SKM-1 treated with dmso at 0.1 percent for 144 hours (cell line): ENCODE measurements at regions not wholly inside any gene's neighbourhood (a gene's known extent, or its start where the extent isn't known, plus 50 kb on each side); places are given as distances from the start of the nearest gene placed in this dataset.

Source experiments
- DNase-seq: peaks from one replicate; lab custom pipeline; 2025; ENCODE audit not compliant: unreplicated experiment; lab: John Stamatoyannopoulos, UW

DNA sequence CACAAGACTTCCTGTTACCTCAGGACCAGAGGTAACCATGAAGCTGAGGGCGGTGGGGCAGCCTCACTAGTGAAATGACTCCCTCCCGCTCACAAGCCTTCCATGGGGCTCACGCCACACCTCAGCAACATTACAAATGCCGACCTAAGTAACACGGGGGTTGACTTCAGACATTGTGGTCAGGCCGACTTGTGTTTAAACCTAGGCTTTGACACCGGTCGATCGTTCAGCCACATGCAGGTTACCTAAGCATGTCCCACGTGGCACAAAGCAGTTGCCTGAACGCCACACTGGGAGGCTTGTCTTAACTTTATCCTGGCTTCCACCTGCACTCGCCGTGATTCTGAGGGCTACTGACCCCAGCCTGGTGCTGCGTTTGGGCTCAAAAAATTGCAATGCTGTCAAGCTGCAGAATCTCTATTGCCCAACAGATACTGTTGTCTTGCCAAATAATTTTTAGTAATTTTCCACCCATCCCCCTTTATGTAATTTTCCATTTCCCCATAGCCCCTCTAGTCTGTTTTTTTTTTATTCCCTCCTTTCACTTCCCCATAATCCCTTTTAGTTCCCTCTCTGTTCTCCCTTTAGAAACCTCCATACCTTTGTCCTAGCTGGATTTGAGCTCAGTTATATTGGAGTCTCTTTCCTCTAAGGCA is 158.6 kb upstream of the RGMA start:
- DNase-seq: peak; percentile 65

GRCh38 chr15:93246266-93247242 is 157.5 kb upstream of the RGMA start:
- DNase-seq: no peak

- no peak for DNase-seq
These were observed 156.6 kb upstream of the RGMA start for GRCh38 chr15:93245661-93246042.

DNA sequence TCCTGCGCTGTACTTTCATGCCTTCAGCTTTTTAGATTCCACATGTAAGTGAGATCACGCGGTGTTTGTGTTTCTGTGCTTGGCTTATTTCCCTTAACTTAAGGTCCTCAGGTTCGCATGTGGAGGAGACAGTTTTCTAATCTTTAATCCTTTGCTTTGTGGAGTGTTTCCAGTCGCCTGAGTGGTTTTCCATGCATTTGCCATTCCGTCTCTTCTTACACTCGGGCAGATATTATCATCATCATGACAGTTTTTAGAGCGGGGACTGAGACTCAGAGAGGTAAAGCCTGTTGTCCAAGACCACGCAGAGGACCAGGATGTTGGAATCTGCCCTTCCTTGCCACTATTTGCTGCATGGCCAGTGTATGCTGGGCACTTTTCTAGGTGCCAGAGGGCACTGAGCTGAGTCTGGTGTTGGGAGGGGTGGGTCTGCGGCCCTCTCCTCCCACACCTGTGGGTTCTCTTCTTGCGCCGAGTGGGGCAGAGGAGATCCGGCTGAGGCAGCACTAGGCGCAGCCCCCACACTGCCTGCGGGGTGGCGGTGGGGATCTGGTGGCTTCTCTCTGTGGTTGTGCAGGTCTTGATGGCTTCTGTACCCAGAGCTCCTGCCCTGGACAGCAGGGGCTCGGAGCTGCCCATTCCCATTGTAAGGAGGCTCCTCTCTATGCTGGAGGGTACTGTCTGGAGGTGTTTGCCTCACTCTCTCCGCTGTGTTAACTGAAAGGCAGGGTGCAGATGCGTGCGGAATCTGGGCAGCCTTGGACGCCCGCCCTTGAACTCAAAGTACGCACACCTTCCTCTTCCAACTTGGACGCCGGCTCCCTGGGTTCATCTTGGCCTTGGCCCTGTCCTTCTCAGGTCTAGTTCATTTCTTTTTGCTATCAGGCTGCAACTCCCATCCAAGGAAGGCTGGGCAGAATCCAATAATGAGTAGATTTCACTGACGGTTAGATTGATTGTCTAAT is 156.0 kb upstream of the RGMA start:
- no peak for DNase-seq

DNA sequence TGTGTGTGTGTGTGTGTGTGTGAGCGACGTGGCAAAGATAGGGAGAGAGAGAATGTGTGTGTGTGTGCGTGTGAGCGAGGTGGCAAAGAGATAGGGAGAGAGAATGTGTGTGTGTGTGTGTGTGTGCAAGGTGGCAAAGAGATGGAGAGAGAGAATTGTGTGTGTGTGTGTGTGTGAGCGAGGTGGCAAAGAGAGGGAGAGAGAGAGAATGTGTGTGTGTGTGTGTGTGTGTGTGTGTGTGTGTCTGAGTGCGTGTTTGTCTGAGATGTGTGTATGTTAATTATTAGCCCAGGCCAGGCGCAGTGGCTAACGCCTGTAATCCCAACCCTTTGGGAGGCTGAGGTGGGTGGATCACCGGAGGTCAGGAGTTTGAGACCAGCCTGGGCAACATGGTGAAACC is 154.6 kb upstream of the RGMA start:
- no peak for DNase-seq

DNA sequence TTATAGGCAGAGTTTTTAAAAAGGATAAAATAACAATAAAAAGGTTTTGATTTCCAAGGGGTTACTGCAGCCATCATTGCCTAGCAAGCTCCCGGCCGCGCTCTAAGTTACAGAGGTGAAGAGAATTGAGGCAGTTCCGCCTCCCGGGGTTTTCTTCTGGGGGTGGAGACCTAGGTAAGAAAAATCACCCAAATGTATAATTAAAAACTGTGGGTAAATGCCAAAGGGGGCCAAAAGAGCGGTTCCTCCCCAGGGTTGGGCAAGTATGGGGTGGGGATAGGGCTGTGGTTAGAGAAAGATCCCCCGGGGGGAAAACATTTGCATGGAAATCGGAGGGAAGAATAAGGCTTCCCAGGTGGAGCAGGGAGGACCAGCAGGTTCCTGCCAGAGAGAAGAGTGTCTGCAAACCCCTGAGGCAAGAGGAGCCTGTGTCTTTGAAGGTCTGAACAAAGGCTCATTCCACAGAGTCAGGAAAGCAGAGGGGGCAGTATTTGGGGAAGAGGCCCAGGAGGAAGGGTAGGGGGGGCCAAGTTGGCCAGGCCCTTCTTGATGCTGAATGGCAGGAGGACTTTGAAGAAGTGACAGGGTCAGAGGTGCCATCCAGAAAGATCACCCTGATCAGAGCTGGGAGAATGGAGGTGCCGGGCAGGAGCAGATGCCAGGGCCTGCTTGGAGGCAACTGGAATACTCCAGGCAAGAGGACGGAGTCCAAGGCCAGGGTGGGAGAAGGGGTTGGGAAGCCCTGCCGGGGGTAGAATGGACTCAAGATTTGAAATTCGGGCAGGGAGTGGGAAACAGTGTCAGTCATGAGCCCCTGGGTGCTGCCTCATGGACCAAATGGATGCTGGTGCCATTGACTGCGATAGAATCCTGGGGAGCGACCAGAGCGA is 152.9 kb upstream of the RGMA start:
- DNase-seq: no peak

DNA sequence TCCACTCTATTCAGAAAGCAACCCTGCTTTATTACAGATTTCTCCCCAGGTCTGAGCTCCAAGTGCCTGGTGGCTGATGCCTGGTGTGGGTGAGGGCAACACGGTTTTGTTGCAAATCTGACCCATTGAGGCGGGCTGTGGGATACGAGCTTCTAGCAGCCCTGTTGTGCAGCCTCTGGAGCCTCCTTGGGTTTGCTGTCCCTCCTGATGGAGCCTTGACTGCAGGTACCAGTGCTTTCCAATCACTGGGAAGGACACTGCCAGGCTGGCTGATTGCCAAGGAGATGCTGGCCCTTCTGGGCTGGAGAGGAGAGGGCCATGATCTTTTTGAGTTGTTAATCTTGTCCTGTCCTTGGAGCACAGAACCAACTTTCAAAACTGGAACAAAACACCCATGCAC is 151.0 kb upstream of the RGMA start:
- no peak for DNase-seq

GRCh38 chr15:93239591-93239990 is 150.6 kb upstream of the RGMA start:
- DNase-seq: no peak

- no peak for DNase-seq
These were observed 149.6 kb upstream of the RGMA start for GRCh38 chr15:93238641-93239040.

DNA sequence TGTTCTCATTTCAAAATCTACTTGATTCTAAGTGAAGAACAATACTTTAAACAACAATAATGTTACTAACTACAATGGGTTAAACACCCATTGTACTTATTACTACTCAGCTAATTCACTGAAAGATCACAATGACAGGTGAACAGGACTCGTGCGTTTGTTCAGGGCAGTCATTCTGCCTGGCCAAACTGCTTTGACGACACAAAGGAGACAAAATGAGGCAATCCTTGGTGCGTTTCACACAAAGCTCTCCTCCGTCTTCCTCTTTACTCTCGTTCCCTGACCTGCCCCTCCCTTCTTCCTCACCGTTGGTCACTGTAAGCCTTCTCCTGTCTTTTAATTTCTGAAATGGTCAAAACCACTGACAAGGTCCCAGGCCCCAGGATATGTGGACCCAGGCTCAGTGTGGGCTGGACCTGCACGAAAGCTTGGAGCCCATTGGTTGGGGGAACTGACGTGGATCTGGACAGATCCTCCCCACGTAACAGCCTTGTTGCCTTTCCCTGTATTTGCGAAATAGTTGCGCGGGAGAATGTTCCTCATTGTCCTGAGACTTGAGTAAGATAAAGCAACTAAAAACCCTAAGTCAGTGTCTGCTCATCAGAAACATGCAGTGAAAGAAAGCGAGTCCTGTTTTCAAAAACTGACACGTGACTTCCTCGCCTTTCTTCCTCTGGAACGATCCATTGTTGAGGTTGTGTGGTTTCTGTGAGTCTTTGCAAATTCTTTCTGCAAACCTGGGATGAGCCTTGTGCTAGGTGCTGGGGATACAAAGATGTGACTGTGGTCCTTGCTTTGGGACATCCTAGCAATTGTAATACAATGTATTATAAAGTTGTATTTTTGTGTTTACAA is 147.1 kb upstream of the RGMA start:
- peak; percentile 97 for DNase-seq

- no peak for DNase-seq
These were observed 146.3 kb upstream of the RGMA start for GRCh38 chr15:93235269-93235668.

DNA sequence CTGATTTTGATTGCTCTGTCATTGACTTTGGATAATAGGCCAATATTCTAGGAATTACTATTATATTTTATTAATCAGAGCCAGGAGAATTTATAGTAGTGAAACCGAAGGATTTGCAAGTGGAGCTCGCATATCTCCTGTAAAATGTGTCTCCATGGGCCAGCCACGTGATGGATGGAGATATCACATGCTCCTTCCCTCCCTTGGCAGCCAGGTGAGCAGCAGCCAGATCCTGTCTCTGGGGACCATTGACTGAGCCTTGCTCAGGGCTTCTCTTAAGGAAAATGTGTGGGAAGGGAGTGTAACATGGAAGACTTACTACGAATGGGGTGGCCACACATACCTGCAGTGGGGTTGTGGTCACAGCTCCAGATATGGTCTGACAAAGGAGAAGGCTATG is 144.7 kb upstream of the RGMA start:
- DNase-seq: no peak

DNA sequence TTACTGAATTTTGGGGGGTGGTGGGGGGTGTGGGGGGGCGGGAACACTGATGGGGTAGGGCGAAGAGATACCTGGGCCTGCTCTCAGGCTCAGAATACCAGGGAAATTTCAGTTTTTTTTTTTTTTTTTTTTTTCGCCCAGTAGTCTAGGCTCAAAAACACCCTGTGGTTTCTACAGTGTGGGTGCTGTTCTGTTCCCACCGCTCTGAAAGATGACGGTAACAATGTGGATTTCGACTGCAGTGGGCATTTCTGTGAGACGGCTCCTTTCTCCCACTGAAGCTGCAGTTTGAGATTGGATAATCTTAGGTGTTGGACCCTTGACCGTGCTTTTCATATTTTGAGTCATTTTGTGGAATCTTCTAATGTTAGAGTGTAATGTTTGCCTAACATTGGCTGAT is 143.8 kb upstream of the RGMA start:
- no peak for DNase-seq

- no peak for DNase-seq
These were observed 143.0 kb upstream of the RGMA start for GRCh38 chr15:93231994-93232393.

DNA sequence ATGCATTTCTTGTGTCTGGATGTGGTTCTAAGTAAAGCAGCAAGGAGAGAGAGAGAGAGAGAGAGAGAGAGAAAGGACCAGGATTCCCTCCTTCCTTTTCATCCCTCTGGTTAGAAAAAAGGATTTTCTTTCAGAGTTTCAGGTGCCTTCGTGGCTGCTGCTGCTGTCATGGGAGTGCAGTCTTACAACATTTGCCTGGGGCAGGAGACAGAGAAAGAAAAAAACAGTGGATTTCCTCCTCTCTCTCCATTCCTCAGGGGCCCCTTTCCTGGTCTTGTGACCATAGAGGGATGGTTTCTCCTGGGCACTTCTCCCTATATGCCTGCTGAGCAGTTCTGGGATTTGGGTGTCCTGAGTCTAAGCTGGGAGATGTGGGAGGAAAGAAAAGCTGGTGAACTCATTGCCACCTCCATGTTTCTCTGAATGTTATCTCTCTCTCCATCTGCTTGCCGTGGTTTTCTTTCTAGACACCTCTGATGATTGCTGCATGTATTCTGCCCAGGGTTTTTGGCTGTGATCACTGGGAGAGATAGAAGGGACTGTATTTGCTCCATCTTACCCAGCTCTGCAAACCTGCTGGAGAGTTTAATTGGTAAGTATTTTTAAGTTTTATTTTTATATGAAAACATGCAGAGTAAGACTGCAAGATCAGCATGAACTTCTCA is 142.4 kb upstream of the RGMA start:
- DNase-seq: no peak

DNA sequence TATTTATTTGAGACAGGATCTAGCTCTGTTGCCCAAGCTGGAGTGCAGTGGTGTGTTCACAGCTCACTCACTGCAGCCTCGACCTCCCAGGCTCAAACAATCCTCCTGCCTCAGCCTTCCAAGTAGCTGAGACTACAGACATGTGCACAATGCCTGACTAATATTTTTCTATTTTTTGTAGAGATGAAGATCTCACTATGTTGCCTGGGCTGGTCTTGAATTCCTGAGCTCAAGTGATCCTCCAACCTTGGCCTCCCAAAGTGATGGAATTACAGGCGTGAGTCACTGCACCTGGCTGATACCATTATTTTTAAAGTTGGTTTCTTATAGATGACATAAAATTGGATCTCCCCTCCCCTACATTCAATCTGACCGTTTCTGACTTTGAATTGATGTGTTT is 139.5 kb upstream of the RGMA start:
- DNase-seq: no peak

DNA sequence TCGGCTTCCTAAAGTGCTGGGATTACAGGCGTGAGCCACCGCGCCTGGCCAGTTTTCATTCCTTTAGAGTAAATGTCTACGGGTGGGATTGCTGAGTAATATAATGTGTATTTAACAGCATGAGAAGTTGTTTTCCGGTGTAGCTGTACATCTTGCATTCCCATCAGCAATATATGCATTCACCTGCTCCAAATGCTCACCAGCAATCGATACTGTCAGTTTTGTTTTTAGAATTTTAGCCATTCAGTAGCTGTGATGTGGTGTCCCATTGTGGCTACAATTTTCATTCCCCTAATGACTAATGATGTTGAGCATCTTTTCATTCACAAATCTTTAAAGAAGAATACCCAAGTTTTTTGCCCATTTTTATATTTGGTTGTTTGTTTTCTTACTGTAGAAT is 134.8 kb upstream of the RGMA start:
- DNase-seq: no peak

GRCh38 chr15:93221759-93222158 is 132.7 kb upstream of the RGMA start:
- DNase-seq: no peak

GRCh38 chr15:93219859-93220420 is 130.9 kb upstream of the RGMA start:
- DNase-seq: no peak
